Suprapubic skin (tissue), 3 donors: ENCODE measurements at regions not wholly inside any gene's neighbourhood (a gene's known extent, or its start where the extent isn't known, plus 50 kb on each side); places are given as distances from the start of the nearest gene placed in this dataset.
"Not testable (repeated sequence)": the region's sequence is repeated elsewhere in the genome, so short reads cannot be mapped to it uniquely, and the experiment has no call there.

Source experiments
- POLR2AphosphoS5 ChIP-seq, 3 donors: sonication (generic); formaldehyde crosslinking; IDR thresholded peaks; one replicate each; pipeline ENCODE4 v1.6.1; 2017; ENCODE audit warnings: antibody characterized with exemption in 3 of 3
- TF ChIP-seq, protein P1 (sequence below), 2 donors: fragments of 200-600 bp in 1 of 2; fragments of 450-650 bp in 1 of 2; sonication (generic) in 1 of 2; IDR thresholded peaks; one replicate each; pipeline ENCODE4 v1.5.1; 2016 to 2019; ENCODE audit warnings: antibody characterized with exemption in 2 of 2, mild to moderate bottlenecking in 1 of 2, moderate library complexity in 1 of 2

DNA sequence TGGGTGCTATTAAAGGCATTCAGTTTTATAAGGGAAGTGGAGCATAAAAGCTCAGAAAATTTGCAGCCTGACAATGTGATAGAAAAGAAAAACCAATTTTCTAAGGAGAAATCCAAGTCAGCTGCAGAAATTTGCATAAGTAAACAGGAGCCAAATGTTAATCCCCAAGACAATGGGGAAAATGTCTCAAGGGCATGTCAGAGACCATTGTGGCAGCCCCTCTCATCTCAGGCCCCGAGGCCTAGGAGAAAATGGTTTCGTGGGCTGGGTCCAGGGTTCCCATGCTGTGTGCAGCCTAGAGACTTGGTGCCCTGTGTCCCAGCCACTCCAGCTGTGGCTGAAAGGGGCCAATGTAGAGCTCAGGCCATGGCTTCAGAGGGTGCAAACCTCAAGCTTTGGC is 150.8 kb upstream of the E2F7 start:
- TF ChIP-seq, protein P1, sequence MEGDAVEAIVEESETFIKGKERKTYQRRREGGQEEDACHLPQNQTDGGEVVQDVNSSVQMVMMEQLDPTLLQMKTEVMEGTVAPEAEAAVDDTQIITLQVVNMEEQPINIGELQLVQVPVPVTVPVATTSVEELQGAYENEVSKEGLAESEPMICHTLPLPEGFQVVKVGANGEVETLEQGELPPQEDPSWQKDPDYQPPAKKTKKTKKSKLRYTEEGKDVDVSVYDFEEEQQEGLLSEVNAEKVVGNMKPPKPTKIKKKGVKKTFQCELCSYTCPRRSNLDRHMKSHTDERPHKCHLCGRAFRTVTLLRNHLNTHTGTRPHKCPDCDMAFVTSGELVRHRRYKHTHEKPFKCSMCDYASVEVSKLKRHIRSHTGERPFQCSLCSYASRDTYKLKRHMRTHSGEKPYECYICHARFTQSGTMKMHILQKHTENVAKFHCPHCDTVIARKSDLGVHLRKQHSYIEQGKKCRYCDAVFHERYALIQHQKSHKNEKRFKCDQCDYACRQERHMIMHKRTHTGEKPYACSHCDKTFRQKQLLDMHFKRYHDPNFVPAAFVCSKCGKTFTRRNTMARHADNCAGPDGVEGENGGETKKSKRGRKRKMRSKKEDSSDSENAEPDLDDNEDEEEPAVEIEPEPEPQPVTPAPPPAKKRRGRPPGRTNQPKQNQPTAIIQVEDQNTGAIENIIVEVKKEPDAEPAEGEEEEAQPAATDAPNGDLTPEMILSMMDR (IDR thresholded peaks at IDR 0.05): not testable (repeated sequence)
- not testable (repeated sequence) for TF ChIP-seq POLR2AphosphoS5 (IDR thresholded peaks at IDR 0.05)
